ENCODE measurements at regions not wholly inside any gene's neighbourhood (a gene's known extent, or its start where the extent isn't known, plus 50 kb on each side); places are given as distances from the start of the nearest gene placed in this dataset.

DNA sequence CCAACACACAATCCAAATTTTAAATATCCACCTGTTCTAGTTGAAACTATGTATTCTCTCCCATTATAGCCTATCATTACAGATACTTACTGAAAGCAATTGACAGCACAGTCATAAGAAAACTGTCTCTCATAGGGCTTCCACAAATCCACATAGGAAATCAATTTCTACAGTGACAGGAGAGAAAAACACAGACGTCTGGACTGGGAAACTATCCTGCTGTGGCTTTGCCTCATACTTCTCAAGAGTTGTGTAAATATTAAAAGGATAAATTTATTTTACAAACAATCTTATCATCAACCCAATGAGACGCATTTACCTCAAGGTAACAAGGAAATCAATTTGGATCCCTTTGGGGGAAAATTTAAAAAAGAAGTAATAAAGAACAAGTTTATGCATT lies 517.5 kb downstream of the EFNA5 start:
- DNase-seq (ENCODE audit: low read depth) = no peak
- H3K4me3 ChIP-seq (ENCODE audit: low read depth, low read length) = no peak overlapping the region
- TF ChIP-seq, protein P1, sequence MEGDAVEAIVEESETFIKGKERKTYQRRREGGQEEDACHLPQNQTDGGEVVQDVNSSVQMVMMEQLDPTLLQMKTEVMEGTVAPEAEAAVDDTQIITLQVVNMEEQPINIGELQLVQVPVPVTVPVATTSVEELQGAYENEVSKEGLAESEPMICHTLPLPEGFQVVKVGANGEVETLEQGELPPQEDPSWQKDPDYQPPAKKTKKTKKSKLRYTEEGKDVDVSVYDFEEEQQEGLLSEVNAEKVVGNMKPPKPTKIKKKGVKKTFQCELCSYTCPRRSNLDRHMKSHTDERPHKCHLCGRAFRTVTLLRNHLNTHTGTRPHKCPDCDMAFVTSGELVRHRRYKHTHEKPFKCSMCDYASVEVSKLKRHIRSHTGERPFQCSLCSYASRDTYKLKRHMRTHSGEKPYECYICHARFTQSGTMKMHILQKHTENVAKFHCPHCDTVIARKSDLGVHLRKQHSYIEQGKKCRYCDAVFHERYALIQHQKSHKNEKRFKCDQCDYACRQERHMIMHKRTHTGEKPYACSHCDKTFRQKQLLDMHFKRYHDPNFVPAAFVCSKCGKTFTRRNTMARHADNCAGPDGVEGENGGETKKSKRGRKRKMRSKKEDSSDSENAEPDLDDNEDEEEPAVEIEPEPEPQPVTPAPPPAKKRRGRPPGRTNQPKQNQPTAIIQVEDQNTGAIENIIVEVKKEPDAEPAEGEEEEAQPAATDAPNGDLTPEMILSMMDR (IDR thresholded peaks at IDR 0.05; ENCODE audit: low read depth, low read length, missing control alignments) = no peak

DNA sequence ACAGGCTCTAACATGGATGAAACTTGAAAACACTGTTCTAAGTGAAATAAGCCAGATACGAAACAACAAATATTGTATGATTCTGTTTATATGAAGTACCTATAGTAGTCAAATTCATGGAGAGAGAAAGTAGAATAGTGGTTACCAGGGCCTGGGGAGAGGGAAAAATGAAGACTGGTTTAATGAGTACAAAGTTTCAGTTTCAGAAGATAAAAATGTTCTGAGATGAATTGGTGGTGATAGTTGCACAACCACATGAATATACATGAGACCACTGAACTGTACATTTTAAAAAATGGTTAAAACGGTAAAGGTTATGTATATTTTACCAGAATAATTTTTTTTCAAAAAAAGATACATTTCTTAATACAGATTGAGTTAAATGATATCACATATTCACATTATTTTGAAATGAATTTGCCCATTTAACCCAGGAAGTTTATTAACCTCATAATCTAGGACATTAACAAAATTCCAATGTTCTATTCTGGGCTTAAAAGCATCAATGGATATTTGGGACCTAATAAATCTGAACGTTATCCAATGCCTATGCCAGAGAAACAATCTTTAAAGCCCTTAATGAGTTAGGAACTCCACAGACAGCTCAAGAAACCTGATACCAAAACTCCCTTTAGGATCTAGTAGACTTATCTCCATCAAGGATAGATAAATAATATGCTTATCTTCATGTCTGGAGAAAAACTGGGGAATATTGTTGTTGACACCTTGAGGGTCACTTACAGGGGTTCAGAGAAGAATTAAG lies 521.3 kb downstream of the EFNA5 start:
- no peak for DNase-seq (ENCODE audit: low read depth)
- TF ChIP-seq, protein P1 (IDR thresholded peaks at IDR 0.05; ENCODE audit: low read depth, low read length, missing control alignments) = no peak
- no peak overlapping the region for H3K4me3 ChIP-seq (ENCODE audit: low read depth, low read length)

DNA sequence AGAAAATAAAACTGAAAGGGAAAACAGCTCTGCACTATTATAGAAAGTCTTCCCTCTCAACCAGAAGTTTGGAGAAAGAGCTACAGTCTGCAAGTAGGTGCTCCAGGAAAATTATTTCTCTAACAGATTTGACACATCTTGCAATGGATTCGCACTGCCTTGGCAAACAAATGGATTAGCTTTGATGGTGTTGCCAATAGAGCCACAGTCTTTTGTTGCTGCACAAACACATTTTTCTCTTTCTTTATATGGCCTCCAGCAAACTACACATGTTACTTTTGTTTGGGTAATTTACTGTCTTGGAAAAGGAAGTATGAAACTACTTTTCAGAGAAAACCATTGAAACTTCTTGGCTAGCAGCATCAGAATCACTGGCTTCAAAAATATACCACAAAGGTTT lies 523.1 kb downstream of the EFNA5 start:
- no peak overlapping the region for H3K4me3 ChIP-seq (ENCODE audit: low read depth, low read length)
- TF ChIP-seq, protein P1 (IDR thresholded peaks at IDR 0.05; ENCODE audit: low read depth, low read length, missing control alignments) = no peak
- no peak for DNase-seq (ENCODE audit: low read depth)

DNA sequence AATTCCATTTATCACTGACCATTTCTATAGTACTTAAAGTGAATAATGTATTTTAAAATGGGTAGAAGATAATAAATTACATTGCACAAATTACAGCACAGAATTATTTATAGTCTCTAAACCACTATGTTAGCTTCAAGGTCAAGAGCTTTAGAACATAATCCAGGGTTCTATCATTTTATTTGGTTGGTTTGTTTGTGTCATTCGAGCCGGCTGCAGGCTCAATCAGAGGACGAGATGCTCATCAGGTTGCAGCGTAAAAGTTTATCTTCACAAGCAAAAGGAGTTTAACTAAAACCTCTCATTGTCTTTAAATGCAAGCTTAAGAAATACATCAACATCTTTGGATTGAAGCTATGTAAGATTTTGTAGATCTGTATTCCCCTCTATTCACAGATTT lies 523.8 kb downstream of the EFNA5 start:
- no peak overlapping the region for H3K4me3 ChIP-seq (ENCODE audit: low read depth, low read length)
- TF ChIP-seq, protein P1 (IDR thresholded peaks at IDR 0.05; ENCODE audit: low read depth, low read length, missing control alignments) = no peak

DNA sequence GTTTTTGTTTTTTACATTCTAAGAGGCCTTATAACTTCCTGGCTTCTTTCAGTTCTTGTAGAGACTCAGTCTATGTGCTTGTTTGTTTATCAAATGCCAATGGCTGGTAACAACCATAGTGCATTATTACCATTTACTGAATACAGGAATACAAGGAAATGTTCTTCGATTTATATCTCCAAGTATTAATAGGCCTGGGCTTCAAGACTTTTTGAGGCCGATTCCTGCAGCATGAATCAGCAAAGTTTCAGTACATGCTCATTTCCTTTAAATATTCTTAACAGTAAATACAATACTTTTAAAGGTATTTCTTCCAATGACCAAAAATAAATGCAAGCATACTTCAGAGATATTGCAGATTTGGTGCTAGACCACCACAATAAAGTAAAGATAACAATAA lies 535.3 kb downstream of the EFNA5 start:
- TF ChIP-seq, protein P1 (IDR thresholded peaks at IDR 0.05; ENCODE audit: low read depth, low read length, missing control alignments) = no peak
- no peak for DNase-seq (ENCODE audit: low read depth)
- H3K4me3 ChIP-seq (ENCODE audit: low read depth, low read length) = no peak overlapping the region

More for the DNA sequence above, 523.8 kb downstream of the EFNA5 start:
- DNase-seq (ENCODE audit: low read depth) = no peak

DNA sequence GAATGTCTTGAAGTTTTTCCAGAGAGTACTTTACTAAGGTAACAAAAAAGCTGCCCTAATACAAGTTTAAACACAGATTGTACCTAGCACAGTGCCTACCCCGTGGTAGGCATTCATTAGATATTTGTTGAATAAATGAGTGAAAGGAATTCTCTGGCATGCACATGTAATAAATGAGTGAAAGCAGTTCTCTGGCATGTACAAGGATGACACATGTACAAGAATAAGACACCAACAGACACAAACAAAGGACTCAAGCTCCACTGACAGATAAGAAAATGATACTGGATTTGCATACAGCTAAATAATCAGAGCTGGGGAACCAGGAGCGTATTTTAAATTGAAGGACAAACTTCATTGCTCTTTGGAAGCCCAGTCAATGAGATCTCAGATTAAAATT lies 535.8 kb downstream of the EFNA5 start:
- no peak overlapping the region for H3K4me3 ChIP-seq (ENCODE audit: low read depth, low read length)
- TF ChIP-seq, protein P1 (IDR thresholded peaks at IDR 0.05; ENCODE audit: low read depth, low read length, missing control alignments) = no peak

DNA sequence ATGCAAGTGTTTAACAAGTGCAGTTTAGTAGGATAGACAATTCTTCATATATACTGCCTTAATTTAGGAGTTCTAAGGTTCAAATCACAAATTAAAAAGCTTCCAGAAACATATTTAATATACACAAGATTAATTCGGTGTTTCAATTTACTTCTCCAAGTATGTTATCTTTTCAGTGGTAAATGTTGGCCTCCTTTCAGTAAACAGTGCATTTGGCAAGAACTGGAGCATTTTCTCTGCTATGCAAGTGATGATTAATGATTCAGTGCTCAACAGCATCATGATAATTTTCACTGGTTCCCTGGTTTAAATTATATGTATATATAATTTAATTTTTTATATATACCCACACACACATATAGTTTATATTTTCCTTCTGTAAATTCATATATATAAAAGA lies 541.7 kb downstream of the EFNA5 start:
- H3K4me3 ChIP-seq (ENCODE audit: low read depth, low read length) = no peak overlapping the region
- no peak for DNase-seq (ENCODE audit: low read depth)
- TF ChIP-seq, protein P1 (IDR thresholded peaks at IDR 0.05; ENCODE audit: low read depth, low read length, missing control alignments) = no peak

More for the DNA sequence above, 535.8 kb downstream of the EFNA5 start:
- no peak for DNase-seq (ENCODE audit: low read depth)

Measured in GM12864 (cell line).